ENCODE measurements at regions not wholly inside any gene's neighbourhood (a gene's known extent, or its start where the extent isn't known, plus 50 kb on each side); places are given as distances from the start of the nearest gene placed in this dataset.
"Not testable (repeated sequence)": the region's sequence is repeated elsewhere in the genome, so short reads cannot be mapped to it uniquely, and the experiment has no call there.

- H3K4me3 ChIP-seq = no peak overlapping the region
- H3K36me3 ChIP-seq = no peaks in the 10 kb centered on the region
- no peaks in the 10 kb centered on the region for H3K27me3 ChIP-seq
- no peaks in the 10 kb centered on the region for H3K4me1 ChIP-seq
- intact Hi-C loops (cut with DNase I; ENCODE audit: low total_unique reads) = no loop called here
- TF ChIP-seq CTCF (IDR thresholded peaks at IDR 0.05) = no peak
- no peaks in the 10 kb centered on the region for H3K9me3 ChIP-seq
- no peak overlapping the region for H3K27ac ChIP-seq
- DNase-seq = no peak
These were observed 427.8 kb downstream of the NR4A2 start for GRCh38 chr2:155904720-155905119.

- no peak for DNase-seq
- Histone ChIP-seq H3K4me1 (no peaks in the 10 kb centered on the region), H3K36me3 (no peaks in the 10 kb centered on the region), H3K27ac (no peak overlapping the region), H3K4me3 (no peak overlapping the region), H3K9me3 (no peaks in the 10 kb centered on the region), H3K27me3 (no peaks in the 10 kb centered on the region)
- intact Hi-C loops (cut with DNase I; ENCODE audit: low total_unique reads) = no loop called here
- TF ChIP-seq CTCF (IDR thresholded peaks at IDR 0.05) = no peak
These were observed 429.9 kb downstream of the NR4A2 start for GRCh38 chr2:155902635-155903034.

GRCh38 chr2:155895016-155895415, 437.5 kb downstream of the NR4A2 start:
- Histone ChIP-seq H3K27ac (no peak overlapping the region), H3K4me3 (no peak overlapping the region), H3K36me3 (no peaks in the 10 kb centered on the region), H3K9me3 (no peaks in the 10 kb centered on the region), H3K27me3 (no peaks in the 10 kb centered on the region), H3K4me1 (no peaks in the 10 kb centered on the region)
- intact Hi-C loops (cut with DNase I; ENCODE audit: low total_unique reads) = no loop called here
- no peak for DNase-seq
- TF ChIP-seq CTCF (IDR thresholded peaks at IDR 0.05) = no peak

GRCh38 chr2:155880382-155880781, 452.1 kb downstream of the NR4A2 start:
- H3K36me3 ChIP-seq; DNase-seq; H3K9me3 ChIP-seq; H3K27ac ChIP-seq; H3K27me3 ChIP-seq; intact Hi-C loops (cut with DNase I; ENCODE audit: low total_unique reads); H3K4me1 ChIP-seq; H3K4me3 ChIP-seq: not testable (repeated sequence)

- H3K4me1 ChIP-seq; H3K4me3 ChIP-seq; intact Hi-C loops (cut with DNase I; ENCODE audit: low total_unique reads); H3K36me3 ChIP-seq; H3K27me3 ChIP-seq; H3K9me3 ChIP-seq; H3K27ac ChIP-seq; DNase-seq: not testable (repeated sequence)
These were observed 452.6 kb downstream of the NR4A2 start for GRCh38 chr2:155879900-155880299.

GRCh38 chr2:155872396-155872795, 460.1 kb downstream of the NR4A2 start:
- DNase-seq = no peak
- intact Hi-C loops (cut with DNase I; ENCODE audit: low total_unique reads) = no loop called here
- no peak for TF ChIP-seq CTCF (IDR thresholded peaks at IDR 0.05)
- peaks cover 0 to 8% (median 6%) of the 10 kb centered on the region in 3 donors for H3K9me3 ChIP-seq
- no peak overlapping the region for H3K27ac ChIP-seq
- H3K4me3 ChIP-seq = no peak overlapping the region
- H3K27me3 ChIP-seq = no peaks in the 10 kb centered on the region
- no peaks in the 10 kb centered on the region for H3K4me1 ChIP-seq
- no peaks in the 10 kb centered on the region for H3K36me3 ChIP-seq

- TF ChIP-seq CTCF (IDR thresholded peaks at IDR 0.05) = no peak
- Histone ChIP-seq H3K9me3 (peaks cover 0 to 8% (median 6%) of the 10 kb centered on the region in 3 donors), H3K27ac (no peak overlapping the region), H3K27me3 (no peaks in the 10 kb centered on the region), H3K4me3 (no peak overlapping the region), H3K4me1 (no peaks in the 10 kb centered on the region), H3K36me3 (no peaks in the 10 kb centered on the region)
- intact Hi-C loops (cut with DNase I; ENCODE audit: low total_unique reads) = no loop called here
- DNase-seq = no peak
These were observed 460.6 kb downstream of the NR4A2 start for GRCh38 chr2:155871940-155872339.
